ENCODE measurements at regions not wholly inside any gene's neighbourhood (a gene's known extent, or its start where the extent isn't known, plus 50 kb on each side); places are given as distances from the start of the nearest gene placed in this dataset.
A peak's percentile ranks its signal among the peaks of the same experiment; 100 is the strongest.

- no peak for DNase-seq (ENCODE audit: low read depth)
- TF ChIP-seq CTCF (conservative IDR thresholded peaks at IDR 0.05; ENCODE audit: low read depth, low read length) = no peak
- no peak overlapping the region for H3K4me3 ChIP-seq (ENCODE audit: low read depth, low read length)
Observed at GRCh38 chr4:57544811-57545654, 434.8 kb upstream of the IGFBP7 start.

DNA sequence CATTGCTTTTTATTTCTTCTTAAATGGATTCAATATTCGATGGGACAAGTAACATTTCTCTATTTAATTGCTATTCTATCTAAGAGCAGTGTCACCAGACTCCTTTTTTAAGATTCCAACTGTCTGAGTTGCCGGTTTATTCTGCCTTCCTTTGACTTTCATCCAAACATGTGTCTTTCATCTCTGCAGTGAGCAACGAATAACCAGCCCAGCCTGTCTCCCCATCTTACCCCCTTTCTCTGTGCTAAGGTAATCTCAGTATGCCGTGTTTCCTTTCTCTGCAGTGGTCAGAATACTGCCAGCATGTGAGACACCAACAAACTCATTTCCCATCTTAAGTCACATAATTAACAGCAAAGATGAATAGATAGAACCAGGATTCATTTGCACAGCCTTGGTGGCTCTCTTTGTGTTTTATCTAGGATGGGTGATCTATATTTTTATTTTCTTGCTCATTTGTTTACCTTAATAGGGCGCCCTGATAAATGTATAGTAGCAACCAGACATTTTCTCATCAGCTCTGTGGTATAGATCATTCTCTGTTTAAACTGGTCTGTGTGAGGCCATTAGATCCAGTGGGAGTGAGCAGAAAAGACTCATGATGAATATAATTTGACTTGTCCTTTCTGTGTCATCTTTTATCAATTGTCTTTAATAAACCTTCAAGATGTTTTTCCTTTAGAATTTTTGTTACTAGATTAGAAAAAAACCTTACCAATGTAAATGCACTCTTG, 394.8 kb upstream of the IGFBP7 start:
- no peak for DNase-seq (ENCODE audit: low read depth)
- no peak for TF ChIP-seq CTCF (conservative IDR thresholded peaks at IDR 0.05; ENCODE audit: low read depth, low read length)
- H3K4me3 ChIP-seq (ENCODE audit: low read depth, low read length) = no peak overlapping the region

DNA sequence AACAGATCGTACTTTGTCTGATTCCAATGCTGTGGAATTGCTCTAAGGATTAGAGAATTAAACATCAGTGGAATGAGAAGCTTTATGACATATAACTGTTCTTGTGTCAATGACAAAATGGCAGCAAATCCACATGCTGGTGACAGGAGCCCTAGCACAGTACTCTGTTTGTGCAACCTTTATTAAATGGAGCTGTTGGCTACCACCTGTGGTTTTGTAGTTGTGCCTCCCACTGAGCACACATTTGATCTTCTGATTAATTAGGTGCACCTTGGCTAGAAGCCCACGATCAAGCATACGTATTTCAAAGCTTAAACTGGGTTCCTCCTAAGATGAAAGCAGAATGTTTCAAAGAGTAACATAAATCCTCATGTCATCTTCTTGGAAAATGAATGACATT, 394.0 kb upstream of the IGFBP7 start:
- TF ChIP-seq CTCF (conservative IDR thresholded peaks at IDR 0.05; ENCODE audit: low read depth, low read length) = no peak
- H3K4me3 ChIP-seq (ENCODE audit: low read depth, low read length) = no peak overlapping the region
- no peak for DNase-seq (ENCODE audit: low read depth)

DNA sequence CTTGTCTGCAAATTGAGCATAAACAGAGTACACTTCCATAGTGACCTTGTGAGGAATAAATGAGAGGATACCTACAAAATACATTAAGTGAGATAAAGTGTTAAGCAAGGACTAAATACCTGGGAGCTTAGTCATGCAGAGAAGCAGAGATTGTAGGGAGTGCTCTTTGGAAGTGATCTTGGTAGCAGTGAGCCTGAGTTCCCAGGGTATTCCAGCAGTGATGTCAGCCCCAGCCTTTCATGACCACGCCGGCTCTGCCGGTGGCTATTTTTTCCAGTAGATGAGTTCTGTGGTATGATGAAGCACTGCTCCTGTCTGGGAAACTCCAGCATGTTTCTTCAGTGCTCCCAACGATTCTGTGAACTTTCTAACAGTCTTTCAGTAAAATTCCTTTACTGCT, 391.5 kb upstream of the IGFBP7 start:
- DNase-seq (ENCODE audit: low read depth) = peak; percentile 37
- TF ChIP-seq CTCF (conservative IDR thresholded peaks at IDR 0.05; ENCODE audit: low read depth, low read length) = no peak
- H3K4me3 ChIP-seq (ENCODE audit: low read depth, low read length) = no peak overlapping the region

- TF ChIP-seq CTCF (conservative IDR thresholded peaks at IDR 0.05; ENCODE audit: low read depth, low read length) = no peak
- H3K4me3 ChIP-seq (ENCODE audit: low read depth, low read length) = no peak overlapping the region
- no peak for DNase-seq (ENCODE audit: low read depth)
Observed at GRCh38 chr4:57499786-57500185, 389.6 kb upstream of the IGFBP7 start.

GRCh38 chr4:57498251-57498650, 388.1 kb upstream of the IGFBP7 start:
- H3K4me3 ChIP-seq (ENCODE audit: low read depth, low read length) = no peak overlapping the region
- TF ChIP-seq CTCF (conservative IDR thresholded peaks at IDR 0.05; ENCODE audit: low read depth, low read length) = no peak
- no peak for DNase-seq (ENCODE audit: low read depth)
